ENCODE measurements at regions not wholly inside any gene's neighbourhood (a gene's known extent, or its start where the extent isn't known, plus 50 kb on each side); places are given as distances from the start of the nearest gene placed in this dataset.

- H4K91ac ChIP-seq (ENCODE audit: low read length) = no peak overlapping the region
- no peak overlapping the region for H3K27ac ChIP-seq (ENCODE audit: low read length, poor library complexity, severe bottlenecking)
- H3K79me1 ChIP-seq (replicated peaks; ENCODE audit: low read length, poor library complexity, severe bottlenecking) = no peaks in the 10 kb centered on the region
- H2BK15ac ChIP-seq (ENCODE audit: low read depth, poor library complexity, severe bottlenecking) = no peak overlapping the region
- H3K4me2 ChIP-seq (ENCODE audit: low read length, poor library complexity, severe bottlenecking) = no peak overlapping the region
- H3K9ac ChIP-seq (ENCODE audit: low read length) = no peak overlapping the region
- no peak overlapping the region for H3K4ac ChIP-seq (ENCODE audit: low read depth in 1 of 2, low read length in 2 of 2)
- H2AFZ ChIP-seq (ENCODE audit: low read depth, low read length) = no peak overlapping the region
- no peak overlapping the region for H2BK5ac ChIP-seq (ENCODE audit: low read depth, low read length, poor library complexity, severe bottlenecking)
- H3K23ac ChIP-seq (ENCODE audit: low read length in 2 of 2) = no peak overlapping the region
- WGBS = 66% methylated on average over 2 of the region's 4 CpGs
- H3K36me3 ChIP-seq (ENCODE audit: control insufficient read depth in 1 of 2, insufficient read depth in 2 of 2, low read depth in 1 of 2, low read length in 2 of 2) = no peaks in the 10 kb centered on the region
- H3K4me3 ChIP-seq (ENCODE audit: insufficient read depth in 1 of 2, low read depth in 1 of 2, low read length in 2 of 2) = no peak overlapping the region
- no peaks in the 10 kb centered on the region for H3K27me3 ChIP-seq (ENCODE audit: control insufficient read depth in 1 of 2, insufficient read depth in 1 of 2, low read length in 2 of 2)
- H3K14ac ChIP-seq (ENCODE audit: low read length in 2 of 2) = no peak overlapping the region
- H3K4me1 ChIP-seq (ENCODE audit: control insufficient read depth, insufficient read depth, low read depth, low read length) = no peaks in the 10 kb centered on the region
- H3K9me3 ChIP-seq (ENCODE audit: control insufficient read depth, low read length) = no peaks in the 10 kb centered on the region
- no peak overlapping the region for H2AK5ac ChIP-seq (ENCODE audit: low read length, severe bottlenecking)
- no peak overlapping the region for H3K18ac ChIP-seq (ENCODE audit: low read depth in 1 of 2, low read length in 2 of 2)
- no peak overlapping the region for H2BK12ac ChIP-seq (ENCODE audit: low read length in 2 of 2)
- DNase-seq = peak; percentile 24
- H4K8ac ChIP-seq (ENCODE audit: low read length) = no peak overlapping the region
- H2BK120ac ChIP-seq (ENCODE audit: low read depth, low read length) = no peak overlapping the region
These were observed 83.2 kb upstream of the ARHGAP24 start for GRCh38 chr4:85391589-85392410.

GRCh38 chr4:85393201-85393600 is 81.7 kb upstream of the ARHGAP24 start:
- Histone ChIP-seq H4K91ac (ENCODE audit: low read length) (no peak overlapping the region), H3K9ac (ENCODE audit: low read length) (no peak overlapping the region), H3K4ac (ENCODE audit: low read depth in 1 of 2, low read length in 2 of 2) (no peak overlapping the region), H2BK120ac (ENCODE audit: low read depth, low read length) (no peak overlapping the region), H3K4me3 (ENCODE audit: insufficient read depth in 1 of 2, low read depth in 1 of 2, low read length in 2 of 2) (no peak overlapping the region), H2BK15ac (ENCODE audit: low read depth, poor library complexity, severe bottlenecking) (no peak overlapping the region), H4K8ac (ENCODE audit: low read length) (no peak overlapping the region), H3K4me1 (ENCODE audit: control insufficient read depth, insufficient read depth, low read depth, low read length) (no peaks in the 10 kb centered on the region), H3K18ac (ENCODE audit: low read depth in 1 of 2, low read length in 2 of 2) (no peak overlapping the region), H3K27ac (ENCODE audit: low read length, poor library complexity, severe bottlenecking) (no peak overlapping the region), H2AFZ (ENCODE audit: low read depth, low read length) (no peak overlapping the region), H3K4me2 (ENCODE audit: low read length, poor library complexity, severe bottlenecking) (no peak overlapping the region), H2BK5ac (ENCODE audit: low read depth, low read length, poor library complexity, severe bottlenecking) (no peak overlapping the region), H3K27me3 (ENCODE audit: control insufficient read depth in 1 of 2, insufficient read depth in 1 of 2, low read length in 2 of 2) (no peaks in the 10 kb centered on the region), H3K14ac (ENCODE audit: low read length in 2 of 2) (no peak overlapping the region), H3K79me1 (replicated peaks; ENCODE audit: low read length, poor library complexity, severe bottlenecking) (no peaks in the 10 kb centered on the region), H3K9me3 (ENCODE audit: control insufficient read depth, low read length) (no peaks in the 10 kb centered on the region), H3K23ac (ENCODE audit: low read length in 2 of 2) (no peak overlapping the region), H3K36me3 (ENCODE audit: control insufficient read depth in 1 of 2, insufficient read depth in 2 of 2, low read depth in 1 of 2, low read length in 2 of 2) (no peaks in the 10 kb centered on the region), H2AK5ac (ENCODE audit: low read length, severe bottlenecking) (no peak overlapping the region), H2BK12ac (ENCODE audit: low read length in 2 of 2) (no peak overlapping the region)
- no peak for DNase-seq
- WGBS = 85% methylated on average over 2 of the region's 3 CpGs

- Histone ChIP-seq H3K9me3 (ENCODE audit: control insufficient read depth, low read length) (no peaks in the 10 kb centered on the region), H3K4me2 (ENCODE audit: low read length, poor library complexity, severe bottlenecking) (no peak overlapping the region), H3K36me3 (ENCODE audit: control insufficient read depth in 1 of 2, insufficient read depth in 2 of 2, low read depth in 1 of 2, low read length in 2 of 2) (no peaks in the 10 kb centered on the region), H3K27ac (ENCODE audit: low read length, poor library complexity, severe bottlenecking) (no peak overlapping the region), H3K4me1 (ENCODE audit: control insufficient read depth, insufficient read depth, low read depth, low read length) (peaks cover 1% of the 10 kb centered on the region), H3K79me1 (replicated peaks; ENCODE audit: low read length, poor library complexity, severe bottlenecking) (no peaks in the 10 kb centered on the region), H2AFZ (ENCODE audit: low read depth, low read length) (no peak overlapping the region), H3K14ac (ENCODE audit: low read length in 2 of 2) (no peak overlapping the region), H2AK5ac (ENCODE audit: low read length, severe bottlenecking) (no peak overlapping the region), H2BK12ac (ENCODE audit: low read length in 2 of 2) (no peak overlapping the region), H2BK120ac (ENCODE audit: low read depth, low read length) (no peak overlapping the region), H3K23ac (ENCODE audit: low read length in 2 of 2) (no peak overlapping the region), H3K27me3 (ENCODE audit: control insufficient read depth in 1 of 2, insufficient read depth in 1 of 2, low read length in 2 of 2) (no peaks in the 10 kb centered on the region), H4K91ac (ENCODE audit: low read length) (no peak overlapping the region), H2BK5ac (ENCODE audit: low read depth, low read length, poor library complexity, severe bottlenecking) (no peak overlapping the region), H3K18ac (ENCODE audit: low read depth in 1 of 2, low read length in 2 of 2) (no peak overlapping the region), H2BK15ac (ENCODE audit: low read depth, poor library complexity, severe bottlenecking) (no peak overlapping the region), H3K4me3 (ENCODE audit: insufficient read depth in 1 of 2, low read depth in 1 of 2, low read length in 2 of 2) (no peak overlapping the region), H4K8ac (ENCODE audit: low read length) (no peak overlapping the region), H3K9ac (ENCODE audit: low read length) (peak overlapping the region; percentile 33), H3K4ac (ENCODE audit: low read depth in 1 of 2, low read length in 2 of 2) (no peak overlapping the region)
- DNase-seq = peak; percentile 52
- 28% methylated on average over 1 of the region's 1 CpG for WGBS
These were observed 76.7 kb upstream of the ARHGAP24 start for GRCh38 chr4:85398276-85398675.

GRCh38 chr4:85399270-85399669 is 75.7 kb upstream of the ARHGAP24 start:
- no peak overlapping the region for H2BK120ac ChIP-seq (ENCODE audit: low read depth, low read length)
- H3K23ac ChIP-seq (ENCODE audit: low read length in 2 of 2) = no peak overlapping the region
- H3K36me3 ChIP-seq (ENCODE audit: control insufficient read depth in 1 of 2, insufficient read depth in 2 of 2, low read depth in 1 of 2, low read length in 2 of 2) = no peaks in the 10 kb centered on the region
- no peaks in the 10 kb centered on the region for H3K9me3 ChIP-seq (ENCODE audit: control insufficient read depth, low read length)
- H4K91ac ChIP-seq (ENCODE audit: low read length) = no peak overlapping the region
- no peak overlapping the region for H2AFZ ChIP-seq (ENCODE audit: low read depth, low read length)
- no peak overlapping the region for H4K8ac ChIP-seq (ENCODE audit: low read length)
- WGBS = 100% methylated on average over 1 of the region's 2 CpGs
- no peak overlapping the region for H2AK5ac ChIP-seq (ENCODE audit: low read length, severe bottlenecking)
- H3K4ac ChIP-seq (ENCODE audit: low read depth in 1 of 2, low read length in 2 of 2) = no peak overlapping the region
- no peak overlapping the region for H2BK15ac ChIP-seq (ENCODE audit: low read depth, poor library complexity, severe bottlenecking)
- no peak overlapping the region for H3K14ac ChIP-seq (ENCODE audit: low read length in 2 of 2)
- H3K79me1 ChIP-seq (replicated peaks; ENCODE audit: low read length, poor library complexity, severe bottlenecking) = no peaks in the 10 kb centered on the region
- H2BK12ac ChIP-seq (ENCODE audit: low read length in 2 of 2) = no peak overlapping the region
- peaks cover 1% of the 10 kb centered on the region for H3K4me1 ChIP-seq (ENCODE audit: control insufficient read depth, insufficient read depth, low read depth, low read length)
- no peaks in the 10 kb centered on the region for H3K27me3 ChIP-seq (ENCODE audit: control insufficient read depth in 1 of 2, insufficient read depth in 1 of 2, low read length in 2 of 2)
- no peak overlapping the region for H3K18ac ChIP-seq (ENCODE audit: low read depth in 1 of 2, low read length in 2 of 2)
- no peak overlapping the region for H3K9ac ChIP-seq (ENCODE audit: low read length)
- no peak overlapping the region for H2BK5ac ChIP-seq (ENCODE audit: low read depth, low read length, poor library complexity, severe bottlenecking)
- DNase-seq = no peak
- no peak overlapping the region for H3K4me2 ChIP-seq (ENCODE audit: low read length, poor library complexity, severe bottlenecking)
- no peak overlapping the region for H3K4me3 ChIP-seq (ENCODE audit: insufficient read depth in 1 of 2, low read depth in 1 of 2, low read length in 2 of 2)
- no peak overlapping the region for H3K27ac ChIP-seq (ENCODE audit: low read length, poor library complexity, severe bottlenecking)

Data from mesenchymal stem cell (in vitro differentiated cells and primary cell).